ENCODE measurements at regions not wholly inside any gene's neighbourhood (a gene's known extent, or its start where the extent isn't known, plus 50 kb on each side); places are given as distances from the start of the nearest gene placed in this dataset.

DNA sequence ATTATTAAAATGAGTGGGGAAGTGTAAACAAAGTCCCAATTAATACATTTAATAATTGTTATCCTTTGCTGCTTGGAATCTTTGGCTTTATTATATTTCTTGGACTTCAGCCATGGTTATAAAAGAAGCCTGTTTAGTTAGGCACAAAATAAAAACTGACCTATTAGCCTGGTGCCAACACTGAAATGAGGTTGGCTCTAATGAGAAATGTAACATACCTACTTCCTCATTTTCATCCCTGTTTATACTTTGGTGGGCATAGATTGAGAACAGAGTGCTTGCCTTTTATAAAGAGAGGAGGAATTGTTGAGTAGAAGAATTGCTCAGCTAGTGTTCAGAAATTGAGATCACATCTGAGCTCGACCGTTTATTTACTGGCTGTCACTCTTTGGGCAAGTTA, 471.3 kb downstream of the UTRN start:
- no peaks in the 10 kb centered on the region for H3K9me3 Mint-ChIP-seq
- peaks cover 11% of the 10 kb centered on the region for H3K4me1 Mint-ChIP-seq
- H3K27ac Mint-ChIP-seq: peak overlapping the region in 1 of 3 experiments; percentile 44
- peaks cover 32% of the 10 kb centered on the region for H3K36me3 Mint-ChIP-seq (ENCODE audit: low read depth)
- H3K4me3 Mint-ChIP-seq: no peak overlapping the region
- TF ChIP-seq, protein P1, sequence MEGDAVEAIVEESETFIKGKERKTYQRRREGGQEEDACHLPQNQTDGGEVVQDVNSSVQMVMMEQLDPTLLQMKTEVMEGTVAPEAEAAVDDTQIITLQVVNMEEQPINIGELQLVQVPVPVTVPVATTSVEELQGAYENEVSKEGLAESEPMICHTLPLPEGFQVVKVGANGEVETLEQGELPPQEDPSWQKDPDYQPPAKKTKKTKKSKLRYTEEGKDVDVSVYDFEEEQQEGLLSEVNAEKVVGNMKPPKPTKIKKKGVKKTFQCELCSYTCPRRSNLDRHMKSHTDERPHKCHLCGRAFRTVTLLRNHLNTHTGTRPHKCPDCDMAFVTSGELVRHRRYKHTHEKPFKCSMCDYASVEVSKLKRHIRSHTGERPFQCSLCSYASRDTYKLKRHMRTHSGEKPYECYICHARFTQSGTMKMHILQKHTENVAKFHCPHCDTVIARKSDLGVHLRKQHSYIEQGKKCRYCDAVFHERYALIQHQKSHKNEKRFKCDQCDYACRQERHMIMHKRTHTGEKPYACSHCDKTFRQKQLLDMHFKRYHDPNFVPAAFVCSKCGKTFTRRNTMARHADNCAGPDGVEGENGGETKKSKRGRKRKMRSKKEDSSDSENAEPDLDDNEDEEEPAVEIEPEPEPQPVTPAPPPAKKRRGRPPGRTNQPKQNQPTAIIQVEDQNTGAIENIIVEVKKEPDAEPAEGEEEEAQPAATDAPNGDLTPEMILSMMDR (IDR thresholded peaks at IDR 0.05; ENCODE audit: unreplicated experiment in 3 of 3): no peak
- H3K27me3 Mint-ChIP-seq (ENCODE audit: low read depth): no peaks in the 10 kb centered on the region

GRCh38 chr6:144757299-144757698, 472.2 kb downstream of the UTRN start:
- Mint-ChIP-seq H3K36me3 (ENCODE audit: low read depth) (peaks cover 37% of the 10 kb centered on the region), H3K9me3 (no peaks in the 10 kb centered on the region), H3K27me3 (ENCODE audit: low read depth) (no peaks in the 10 kb centered on the region), H3K4me1 (peaks cover 11% of the 10 kb centered on the region), H3K4me3 (no peak overlapping the region), H3K27ac (no peak overlapping the region)
- TF ChIP-seq, protein P1 (IDR thresholded peaks at IDR 0.05; ENCODE audit: unreplicated experiment in 3 of 3): no peak

GRCh38 chr6:144757730-144758129, 472.6 kb downstream of the UTRN start:
- Mint-ChIP-seq H3K36me3 (ENCODE audit: low read depth) (peaks cover 37% of the 10 kb centered on the region), H3K27ac (no peak overlapping the region), H3K4me3 (no peak overlapping the region), H3K4me1 (peaks cover 8% of the 10 kb centered on the region), H3K9me3 (no peaks in the 10 kb centered on the region), H3K27me3 (ENCODE audit: low read depth) (no peaks in the 10 kb centered on the region)
- TF ChIP-seq, protein P1 (IDR thresholded peaks at IDR 0.05; ENCODE audit: unreplicated experiment in 3 of 3): no peak

GRCh38 chr6:144758602-144759001, 473.5 kb downstream of the UTRN start:
- H3K36me3 Mint-ChIP-seq (ENCODE audit: low read depth): peaks cover 29% of the 10 kb centered on the region
- H3K4me3 Mint-ChIP-seq: no peak overlapping the region
- no peaks in the 10 kb centered on the region for H3K27me3 Mint-ChIP-seq (ENCODE audit: low read depth)

GRCh38 chr6:144762469-144762868, 477.3 kb downstream of the UTRN start:
- Mint-ChIP-seq H3K9me3 (no peaks in the 10 kb centered on the region), H3K4me1 (peaks cover 16% of the 10 kb centered on the region), H3K4me3 (no peak overlapping the region), H3K27ac (no peak overlapping the region), H3K27me3 (ENCODE audit: low read depth) (no peaks in the 10 kb centered on the region), H3K36me3 (ENCODE audit: low read depth) (peaks cover 19% of the 10 kb centered on the region)
- TF ChIP-seq, protein P1 (IDR thresholded peaks at IDR 0.05; ENCODE audit: unreplicated experiment in 3 of 3): no peak

More at GRCh38 chr6:144758602-144759001, 473.5 kb downstream of the UTRN start:
- Mint-ChIP-seq H3K4me1 (peaks cover 3% of the 10 kb centered on the region), H3K9me3 (no peaks in the 10 kb centered on the region), H3K27ac (no peak overlapping the region)
- TF ChIP-seq, protein P1 (IDR thresholded peaks at IDR 0.05; ENCODE audit: unreplicated experiment in 3 of 3): no peak

DNA sequence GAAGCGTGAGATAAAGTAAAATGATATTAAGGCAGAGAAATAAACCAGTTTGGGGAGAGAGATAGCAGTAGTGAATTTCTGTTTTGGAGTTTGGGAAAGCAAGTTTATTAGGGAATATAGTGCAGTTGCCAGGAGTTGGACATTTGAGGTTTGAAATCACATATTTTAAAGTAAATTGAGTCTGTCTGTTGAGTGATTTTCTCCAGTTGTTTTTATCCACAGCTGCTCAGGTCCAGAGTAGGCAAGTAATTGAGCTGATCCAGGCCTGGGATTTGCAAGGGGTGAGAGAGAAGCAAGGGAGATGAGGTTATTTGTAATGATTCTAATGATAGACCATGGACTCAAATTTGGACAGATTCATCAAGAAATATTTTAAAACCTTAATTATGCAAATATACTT, 481.9 kb downstream of the UTRN start:
- H3K4me3 Mint-ChIP-seq: no peak overlapping the region

More for the DNA sequence above, 481.9 kb downstream of the UTRN start:
- H3K27ac Mint-ChIP-seq: peak overlapping the region; percentile 28 to 40 (median 28)
- TF ChIP-seq, protein P1 (IDR thresholded peaks at IDR 0.05; ENCODE audit: unreplicated experiment in 3 of 3): no peak
- peaks cover 13% of the 10 kb centered on the region for H3K36me3 Mint-ChIP-seq (ENCODE audit: low read depth)
- no peaks in the 10 kb centered on the region for H3K9me3 Mint-ChIP-seq
- no peaks in the 10 kb centered on the region for H3K27me3 Mint-ChIP-seq (ENCODE audit: low read depth)
- peaks cover 33% of the 10 kb centered on the region for H3K4me1 Mint-ChIP-seq

Data from nephron (organoid).